ENCODE measurements at regions not wholly inside any gene's neighbourhood (a gene's known extent, or its start where the extent isn't known, plus 50 kb on each side); places are given as distances from the start of the nearest gene placed in this dataset.

DNA sequence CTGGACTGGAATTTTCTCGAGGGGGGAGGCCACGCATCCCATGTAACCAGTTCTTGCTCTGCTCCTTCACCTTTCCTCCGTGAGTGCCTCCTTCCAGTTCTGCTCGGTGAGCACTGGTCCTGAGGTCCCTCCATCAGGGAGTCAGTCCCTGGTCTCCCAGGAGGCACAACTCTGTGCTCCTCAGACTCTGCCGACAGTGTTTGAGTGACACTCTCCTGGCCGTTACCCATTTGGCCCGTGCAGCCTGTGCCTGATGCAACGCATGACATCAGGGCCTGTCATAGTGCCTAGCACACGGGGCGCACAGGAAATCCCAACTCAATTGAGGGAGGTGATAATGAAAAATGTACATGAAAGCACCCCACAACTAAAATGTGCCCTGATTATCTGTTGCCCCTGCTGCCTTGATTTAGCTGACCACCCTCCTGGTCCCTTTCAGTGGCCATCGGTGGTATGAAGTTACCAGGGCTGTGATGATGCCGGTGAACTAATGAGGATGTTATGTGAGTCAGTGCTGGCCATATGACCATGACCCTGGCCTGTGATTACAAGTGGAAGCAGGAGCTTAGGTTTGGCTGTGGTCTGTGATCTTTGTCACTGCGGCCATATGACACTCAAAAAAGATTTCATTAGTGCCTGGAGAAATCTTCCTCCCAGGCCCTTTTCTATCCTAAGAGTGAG lies 144.6 kb downstream of the TDRD15 start:
- Histone ChIP-seq H3K27ac (ENCODE audit: low read length) (no peak overlapping the region), H3K4me1 (ENCODE audit: low read length) (no peaks in the 10 kb centered on the region), H4K20me1 (ENCODE audit: insufficient read depth, low read length) (no peaks in the 10 kb centered on the region), H3K27me3 (ENCODE audit: low read depth, low read length) (no peaks in the 10 kb centered on the region; the same call in 1 of the 2 replicates), H3K9ac (ENCODE audit: low read length) (no peak overlapping the region), H3K4me3 (ENCODE audit: low read length) (no peak overlapping the region), H3K4me2 (ENCODE audit: low read length) (no peak overlapping the region), H3K36me3 (replicated peaks; ENCODE audit: low read depth, low read length) (no peaks in the 10 kb centered on the region), H2AFZ (ENCODE audit: low read depth, low read length) (no peak overlapping the region), H3K79me2 (ENCODE audit: low read length) (no peaks in the 10 kb centered on the region), H3K9me3 (ENCODE audit: insufficient read depth, low read length) (no peaks in the 10 kb centered on the region)
- TF ChIP-seq EZH2phosphoT487 (IDR thresholded peaks at IDR 0.05; ENCODE audit: low read depth), result no peak
- TF ChIP-seq, protein P1, sequence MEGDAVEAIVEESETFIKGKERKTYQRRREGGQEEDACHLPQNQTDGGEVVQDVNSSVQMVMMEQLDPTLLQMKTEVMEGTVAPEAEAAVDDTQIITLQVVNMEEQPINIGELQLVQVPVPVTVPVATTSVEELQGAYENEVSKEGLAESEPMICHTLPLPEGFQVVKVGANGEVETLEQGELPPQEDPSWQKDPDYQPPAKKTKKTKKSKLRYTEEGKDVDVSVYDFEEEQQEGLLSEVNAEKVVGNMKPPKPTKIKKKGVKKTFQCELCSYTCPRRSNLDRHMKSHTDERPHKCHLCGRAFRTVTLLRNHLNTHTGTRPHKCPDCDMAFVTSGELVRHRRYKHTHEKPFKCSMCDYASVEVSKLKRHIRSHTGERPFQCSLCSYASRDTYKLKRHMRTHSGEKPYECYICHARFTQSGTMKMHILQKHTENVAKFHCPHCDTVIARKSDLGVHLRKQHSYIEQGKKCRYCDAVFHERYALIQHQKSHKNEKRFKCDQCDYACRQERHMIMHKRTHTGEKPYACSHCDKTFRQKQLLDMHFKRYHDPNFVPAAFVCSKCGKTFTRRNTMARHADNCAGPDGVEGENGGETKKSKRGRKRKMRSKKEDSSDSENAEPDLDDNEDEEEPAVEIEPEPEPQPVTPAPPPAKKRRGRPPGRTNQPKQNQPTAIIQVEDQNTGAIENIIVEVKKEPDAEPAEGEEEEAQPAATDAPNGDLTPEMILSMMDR (IDR thresholded peaks at IDR 0.05; ENCODE audit: low read depth, low read length), result no peak

DNA sequence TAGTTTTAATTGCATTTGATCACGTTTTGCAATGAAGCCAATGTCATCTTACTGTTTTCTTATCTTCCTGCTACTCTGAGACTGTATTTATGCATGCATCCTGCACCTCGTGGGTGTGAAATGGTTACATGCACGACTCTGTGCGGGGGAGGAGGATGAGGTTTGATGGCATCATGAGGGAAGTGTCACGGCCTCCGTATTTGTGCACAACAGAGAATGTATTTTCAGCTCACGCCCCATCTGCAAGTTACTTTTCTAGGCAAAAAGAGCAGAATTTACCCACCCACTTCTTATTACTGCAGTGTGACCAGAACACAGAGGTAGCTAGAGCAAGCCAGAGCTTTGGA lies 145.1 kb downstream of the TDRD15 start:
- no peak overlapping the region for H3K9ac ChIP-seq (ENCODE audit: low read length)
- H3K4me3 ChIP-seq (ENCODE audit: low read length), result no peak overlapping the region
- H3K27ac ChIP-seq (ENCODE audit: low read length), result no peak overlapping the region
- H3K4me1 ChIP-seq (ENCODE audit: low read length), result no peaks in the 10 kb centered on the region
- H3K27me3 ChIP-seq (ENCODE audit: low read depth, low read length), result no peaks in the 10 kb centered on the region; the same call in 1 of the 2 replicates
- H4K20me1 ChIP-seq (ENCODE audit: insufficient read depth, low read length), result no peaks in the 10 kb centered on the region
- H3K79me2 ChIP-seq (ENCODE audit: low read length), result no peaks in the 10 kb centered on the region
- no peak for TF ChIP-seq EZH2phosphoT487 (IDR thresholded peaks at IDR 0.05; ENCODE audit: low read depth)
- TF ChIP-seq, protein P1 (IDR thresholded peaks at IDR 0.05; ENCODE audit: low read depth, low read length), result no peak
- no peak overlapping the region for H3K4me2 ChIP-seq (ENCODE audit: low read length)
- no peak overlapping the region for H2AFZ ChIP-seq (ENCODE audit: low read depth, low read length)
- H3K9me3 ChIP-seq (ENCODE audit: insufficient read depth, low read length), result no peaks in the 10 kb centered on the region
- no peaks in the 10 kb centered on the region for H3K36me3 ChIP-seq (replicated peaks; ENCODE audit: low read depth, low read length)

DNA sequence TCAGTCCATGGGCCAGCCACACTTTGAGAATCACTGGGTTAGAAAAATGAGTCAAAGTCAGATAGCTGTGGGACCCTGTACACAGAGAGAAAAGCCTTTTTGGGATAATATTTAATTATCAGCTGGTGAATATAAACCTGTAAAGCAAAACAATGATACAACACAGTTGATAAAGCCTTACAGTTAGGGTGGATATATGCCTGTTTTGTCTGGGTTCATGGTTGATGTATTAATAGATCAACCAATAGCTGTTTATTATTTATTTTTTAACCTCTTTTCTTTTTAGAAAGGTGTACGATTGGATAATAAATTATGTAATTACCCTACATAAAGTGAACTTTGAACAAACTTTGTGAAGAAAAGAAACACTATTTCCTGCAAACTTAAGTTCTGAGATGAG lies 145.6 kb downstream of the TDRD15 start:
- no peaks in the 10 kb centered on the region for H3K4me1 ChIP-seq (ENCODE audit: low read length)

DNA sequence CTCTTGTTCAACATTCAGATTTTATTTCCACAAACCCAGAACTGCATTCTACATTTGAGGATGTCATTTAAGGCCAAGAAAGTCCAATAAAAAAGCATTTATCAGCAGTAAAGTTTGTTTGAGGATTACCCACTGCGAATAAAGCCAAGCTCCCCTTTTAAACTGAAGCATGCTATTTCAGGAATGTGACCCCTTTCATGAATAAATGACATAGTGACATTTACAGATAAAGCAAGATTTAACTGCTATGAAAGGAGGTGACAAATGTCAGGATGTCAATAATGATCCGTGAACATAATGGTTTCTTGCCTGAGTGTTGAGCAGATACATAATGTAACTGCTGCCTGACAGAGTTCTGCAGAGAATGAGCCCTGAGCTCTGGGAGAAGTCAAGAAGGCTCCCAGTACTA lies 146.3 kb downstream of the TDRD15 start:
- Histone ChIP-seq H3K27ac (ENCODE audit: low read length) (no peak overlapping the region), H3K27me3 (ENCODE audit: low read depth, low read length) (no peaks in the 10 kb centered on the region; the same call in 1 of the 2 replicates), H3K36me3 (replicated peaks; ENCODE audit: low read depth, low read length) (no peaks in the 10 kb centered on the region), H3K79me2 (ENCODE audit: low read length) (no peaks in the 10 kb centered on the region), H3K9me3 (ENCODE audit: insufficient read depth, low read length) (no peaks in the 10 kb centered on the region), H3K9ac (ENCODE audit: low read length) (no peak overlapping the region), H3K4me1 (ENCODE audit: low read length) (no peaks in the 10 kb centered on the region), H4K20me1 (ENCODE audit: insufficient read depth, low read length) (no peaks in the 10 kb centered on the region), H3K4me3 (ENCODE audit: low read length) (no peak overlapping the region), H3K4me2 (ENCODE audit: low read length) (no peak overlapping the region), H2AFZ (ENCODE audit: low read depth, low read length) (no peak overlapping the region)
- TF ChIP-seq EZH2phosphoT487 (IDR thresholded peaks at IDR 0.05; ENCODE audit: low read depth), result no peak
- TF ChIP-seq, protein P1 (IDR thresholded peaks at IDR 0.05; ENCODE audit: low read depth, low read length), result no peak

More for the DNA sequence above, 145.6 kb downstream of the TDRD15 start:
- no peaks in the 10 kb centered on the region for H3K36me3 ChIP-seq (replicated peaks; ENCODE audit: low read depth, low read length)
- no peak overlapping the region for H3K4me3 ChIP-seq (ENCODE audit: low read length)
- no peaks in the 10 kb centered on the region for H4K20me1 ChIP-seq (ENCODE audit: insufficient read depth, low read length)
- H3K9me3 ChIP-seq (ENCODE audit: insufficient read depth, low read length), result no peaks in the 10 kb centered on the region
- no peak overlapping the region for H3K27ac ChIP-seq (ENCODE audit: low read length)
- no peak overlapping the region for H3K9ac ChIP-seq (ENCODE audit: low read length)
- no peaks in the 10 kb centered on the region; the same call in 1 of the 2 replicates for H3K27me3 ChIP-seq (ENCODE audit: low read depth, low read length)
- no peak overlapping the region for H2AFZ ChIP-seq (ENCODE audit: low read depth, low read length)
- no peaks in the 10 kb centered on the region for H3K79me2 ChIP-seq (ENCODE audit: low read length)
- no peak overlapping the region for H3K4me2 ChIP-seq (ENCODE audit: low read length)
- TF ChIP-seq, protein P1 (IDR thresholded peaks at IDR 0.05; ENCODE audit: low read depth, low read length), result no peak
- TF ChIP-seq EZH2phosphoT487 (IDR thresholded peaks at IDR 0.05; ENCODE audit: low read depth), result no peak
